ENCODE measurements at regions not wholly inside any gene's neighbourhood (a gene's known extent, or its start where the extent isn't known, plus 50 kb on each side); places are given as distances from the start of the nearest gene placed in this dataset.

GRCh38 chr1:109832945-109833344 lies 69.2 kb upstream of the EPS8L3 start:
- no peaks in the 10 kb centered on the region for H3K36me3 ChIP-seq
- H3K4me3 ChIP-seq, result no peak overlapping the region
- DNase-seq (ENCODE audit: low spot score in 2 of 2), result no peak
- H3K27me3 ChIP-seq, result no peaks in the 10 kb centered on the region
- H3K9me3 ChIP-seq, result peaks cover 0 to 10% (median 1%) of the 10 kb centered on the region in 4 donors
- no peak for TF ChIP-seq EP300 (IDR thresholded peaks at IDR 0.05)
- no peak for TF ChIP-seq CTCF (IDR thresholded peaks at IDR 0.05)
- TF ChIP-seq POLR2A (IDR thresholded peaks at IDR 0.05), result no peak
- 67 to 73% methylated on average over 5 of the region's 5 CpGs for WGBS, 2 donors
- no peaks in the 10 kb centered on the region for H3K4me1 ChIP-seq
- no peak overlapping the region for H3K27ac ChIP-seq

- WGBS, 2 donors, result 66 to 81% methylated on average over 8 of the region's 8 CpGs
- no peak for TF ChIP-seq EP300 (IDR thresholded peaks at IDR 0.05)
- no peak for TF ChIP-seq CTCF (IDR thresholded peaks at IDR 0.05)
- TF ChIP-seq POLR2A (IDR thresholded peaks at IDR 0.05), result no peak
Observed at GRCh38 chr1:109828756-109829505, 65.2 kb upstream of the EPS8L3 start.

GRCh38 chr1:109827986-109828385 lies 64.3 kb upstream of the EPS8L3 start:
- no peak for DNase-seq (ENCODE audit: low spot score in 2 of 2)
- 93 to 98% methylated on average over 3 to 7 of the region's 7 CpGs for WGBS, 2 donors
- no peak overlapping the region for H3K4me3 ChIP-seq
- peaks cover 0 to 6% (median 0%) of the 10 kb centered on the region in 4 donors for H3K9me3 ChIP-seq
- no peaks in the 10 kb centered on the region for H3K36me3 ChIP-seq
- H3K4me1 ChIP-seq, result peaks cover 0 to 17% (median 10%) of the 10 kb centered on the region in 4 donors
- no peaks in the 10 kb centered on the region for H3K27me3 ChIP-seq
- no peak overlapping the region for H3K27ac ChIP-seq
- TF ChIP-seq CTCF (IDR thresholded peaks at IDR 0.05), result no peak
- TF ChIP-seq POLR2A (IDR thresholded peaks at IDR 0.05), result no peak
- no peak for TF ChIP-seq EP300 (IDR thresholded peaks at IDR 0.05)

More at GRCh38 chr1:109828756-109829505, 65.2 kb upstream of the EPS8L3 start:
- Histone ChIP-seq H3K4me3 (no peak overlapping the region), H3K9me3 (peaks cover 0 to 6% (median 0%) of the 10 kb centered on the region in 4 donors), H3K36me3 (no peaks in the 10 kb centered on the region), H3K27me3 (no peaks in the 10 kb centered on the region), H3K4me1 (peaks cover 0 to 9% (median 7%) of the 10 kb centered on the region in 4 donors), H3K27ac (no peak overlapping the region)
- no peak for DNase-seq (ENCODE audit: low spot score in 2 of 2)

- WGBS, 2 donors, result 83 to 93% methylated on average over 4 of the region's 4 CpGs
- Histone ChIP-seq H3K27ac (no peak overlapping the region), H3K9me3 (peaks cover 0 to 6% (median 0%) of the 10 kb centered on the region in 4 donors), H3K27me3 (no peaks in the 10 kb centered on the region), H3K4me1 (peaks cover 0 to 22% (median 10%) of the 10 kb centered on the region in 4 donors), H3K36me3 (no peaks in the 10 kb centered on the region), H3K4me3 (no peak overlapping the region)
- TF ChIP-seq EP300 (IDR thresholded peaks at IDR 0.05) (no peak), CTCF (IDR thresholded peaks at IDR 0.05) (no peak), POLR2A (IDR thresholded peaks at IDR 0.05) (no peak)
- DNase-seq (ENCODE audit: low spot score in 2 of 2), result no peak
Observed at GRCh38 chr1:109827466-109827865, 63.7 kb upstream of the EPS8L3 start.

- WGBS, 2 donors, result 85 to 86% methylated on average over 10 of the region's 10 CpGs
- Histone ChIP-seq H3K4me3 (no peak overlapping the region), H3K27ac (no peak overlapping the region), H3K9me3 (peaks cover 0 to 3% (median 0%) of the 10 kb centered on the region in 4 donors), H3K4me1 (peaks cover 0 to 28% (median 12%) of the 10 kb centered on the region in 4 donors), H3K27me3 (no peaks in the 10 kb centered on the region), H3K36me3 (no peaks in the 10 kb centered on the region)
- no peak for DNase-seq (ENCODE audit: low spot score in 2 of 2)
- no peak for TF ChIP-seq CTCF (IDR thresholded peaks at IDR 0.05)
- no peak for TF ChIP-seq POLR2A (IDR thresholded peaks at IDR 0.05)
- no peak for TF ChIP-seq EP300 (IDR thresholded peaks at IDR 0.05)
Observed at GRCh38 chr1:109826930-109827349, 63.2 kb upstream of the EPS8L3 start.

Measured in tibial nerve (tissue), 4 donors.